ENCODE measurements at regions not wholly inside any gene's neighbourhood (a gene's known extent, or its start where the extent isn't known, plus 50 kb on each side); places are given as distances from the start of the nearest gene placed in this dataset.

GRCh38 chr1:65082346-65083040 lies 65.5 kb upstream of the AK4 start:
- TF ChIP-seq POLR2A (IDR thresholded peaks at IDR 0.05; ENCODE audit: low read depth, low read length) (no peak), POLR2AphosphoS5 (IDR thresholded peaks at IDR 0.05; ENCODE audit: low read depth, low read length) (no peak), TAF1 (IDR thresholded peaks at IDR 0.05; ENCODE audit: borderline replicate concordance, low read depth, low read length) (no peak)
